ENCODE measurements at regions not wholly inside any gene's neighbourhood (a gene's known extent, or its start where the extent isn't known, plus 50 kb on each side); places are given as distances from the start of the nearest gene placed in this dataset.

DNA sequence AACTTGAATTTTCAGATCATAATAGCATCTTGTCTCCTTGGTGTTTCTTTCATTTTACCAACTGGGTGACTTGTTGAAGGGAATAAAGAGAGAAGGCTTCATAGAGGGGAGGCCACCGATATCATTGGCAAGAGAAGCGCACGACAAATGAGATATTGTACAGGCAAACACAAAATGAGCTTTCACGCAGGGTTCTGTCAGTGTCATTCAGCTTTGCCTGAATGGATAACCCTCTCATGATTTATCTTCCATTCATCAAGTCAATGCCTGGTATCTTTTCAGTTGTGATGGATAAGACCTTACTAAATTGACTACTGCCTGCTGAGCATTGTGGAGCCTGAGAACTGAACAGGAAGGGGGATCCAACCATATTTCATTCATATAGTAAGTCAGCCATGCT lies 188.6 kb upstream of the EPHA3 start:
- no peak for DNase-seq (ENCODE audit: low read depth)
- TF ChIP-seq, protein P1, sequence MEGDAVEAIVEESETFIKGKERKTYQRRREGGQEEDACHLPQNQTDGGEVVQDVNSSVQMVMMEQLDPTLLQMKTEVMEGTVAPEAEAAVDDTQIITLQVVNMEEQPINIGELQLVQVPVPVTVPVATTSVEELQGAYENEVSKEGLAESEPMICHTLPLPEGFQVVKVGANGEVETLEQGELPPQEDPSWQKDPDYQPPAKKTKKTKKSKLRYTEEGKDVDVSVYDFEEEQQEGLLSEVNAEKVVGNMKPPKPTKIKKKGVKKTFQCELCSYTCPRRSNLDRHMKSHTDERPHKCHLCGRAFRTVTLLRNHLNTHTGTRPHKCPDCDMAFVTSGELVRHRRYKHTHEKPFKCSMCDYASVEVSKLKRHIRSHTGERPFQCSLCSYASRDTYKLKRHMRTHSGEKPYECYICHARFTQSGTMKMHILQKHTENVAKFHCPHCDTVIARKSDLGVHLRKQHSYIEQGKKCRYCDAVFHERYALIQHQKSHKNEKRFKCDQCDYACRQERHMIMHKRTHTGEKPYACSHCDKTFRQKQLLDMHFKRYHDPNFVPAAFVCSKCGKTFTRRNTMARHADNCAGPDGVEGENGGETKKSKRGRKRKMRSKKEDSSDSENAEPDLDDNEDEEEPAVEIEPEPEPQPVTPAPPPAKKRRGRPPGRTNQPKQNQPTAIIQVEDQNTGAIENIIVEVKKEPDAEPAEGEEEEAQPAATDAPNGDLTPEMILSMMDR (IDR thresholded peaks at IDR 0.05; ENCODE audit: low read length, missing control alignments): no peak
- no peak overlapping the region for H3K4me3 ChIP-seq (replicated peaks; ENCODE audit: low read depth, low read length)

DNA sequence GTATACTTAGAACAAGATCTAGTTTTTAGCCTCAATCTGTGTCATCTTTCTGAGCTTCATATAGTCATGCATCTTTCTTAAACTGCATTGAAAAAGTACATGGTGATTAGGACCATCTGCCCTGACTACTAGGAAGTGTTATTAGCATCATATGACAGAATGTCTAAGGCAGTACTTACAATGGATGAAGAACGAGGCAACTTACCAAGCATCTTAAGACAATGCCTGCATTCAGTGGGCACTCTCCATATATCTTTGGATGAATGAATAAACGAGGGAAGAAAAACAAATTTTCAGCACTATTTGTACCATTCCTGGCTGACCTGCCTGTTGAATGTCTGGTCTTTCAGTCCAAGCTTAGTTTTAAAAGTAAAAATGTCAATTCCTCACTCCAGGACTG lies 185.4 kb upstream of the EPHA3 start:
- TF ChIP-seq, protein P1 (IDR thresholded peaks at IDR 0.05; ENCODE audit: low read length, missing control alignments): no peak
- no peak for DNase-seq (ENCODE audit: low read depth)
- H3K4me3 ChIP-seq (replicated peaks; ENCODE audit: low read depth, low read length): no peak overlapping the region

GRCh38 chr3:88926221-88926620 lies 181.2 kb upstream of the EPHA3 start:
- no peak overlapping the region for H3K4me3 ChIP-seq (replicated peaks; ENCODE audit: low read depth, low read length)
- TF ChIP-seq, protein P1 (IDR thresholded peaks at IDR 0.05; ENCODE audit: low read length, missing control alignments): no peak
- no peak for DNase-seq (ENCODE audit: low read depth)

GRCh38 chr3:88930611-88931010 lies 176.8 kb upstream of the EPHA3 start:
- H3K4me3 ChIP-seq (replicated peaks; ENCODE audit: low read depth, low read length): no peak overlapping the region
- TF ChIP-seq, protein P1 (IDR thresholded peaks at IDR 0.05; ENCODE audit: low read length, missing control alignments): no peak
- DNase-seq (ENCODE audit: low read depth): no peak

DNA sequence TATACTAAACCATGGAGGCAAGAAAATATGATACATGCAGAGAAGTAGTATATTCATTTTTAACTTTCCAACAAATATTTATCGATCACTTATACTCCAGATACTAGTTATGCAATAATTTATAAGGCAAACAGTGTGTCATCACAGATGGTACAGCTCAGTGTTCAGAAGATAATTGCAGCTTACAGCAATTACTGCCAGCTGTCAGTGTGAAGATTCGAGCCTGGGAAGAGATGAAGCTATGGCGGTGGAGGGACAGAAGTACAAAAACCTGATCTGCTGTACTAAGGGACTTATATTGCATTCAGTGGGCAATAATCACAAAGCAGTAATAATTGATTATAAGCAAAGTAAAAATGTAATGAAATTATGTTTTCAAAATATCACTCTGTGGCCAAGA lies 170.6 kb upstream of the EPHA3 start:
- H3K4me3 ChIP-seq (replicated peaks; ENCODE audit: low read depth, low read length): no peak overlapping the region
- TF ChIP-seq, protein P1 (IDR thresholded peaks at IDR 0.05; ENCODE audit: low read length, missing control alignments): no peak
- DNase-seq (ENCODE audit: low read depth): no peak

GRCh38 chr3:88940296-88940695 lies 167.1 kb upstream of the EPHA3 start:
- no peak overlapping the region for H3K4me3 ChIP-seq (replicated peaks; ENCODE audit: low read depth, low read length)
- no peak for DNase-seq (ENCODE audit: low read depth)
- TF ChIP-seq, protein P1 (IDR thresholded peaks at IDR 0.05; ENCODE audit: low read length, missing control alignments): no peak

- DNase-seq (ENCODE audit: low read depth): no peak
- TF ChIP-seq, protein P1 (IDR thresholded peaks at IDR 0.05; ENCODE audit: low read length, missing control alignments): no peak
- H3K4me3 ChIP-seq (replicated peaks; ENCODE audit: low read depth, low read length): no peak overlapping the region
Observed at GRCh38 chr3:88947013-88947412, 160.4 kb upstream of the EPHA3 start.

Data from fibroblast of pulmonary artery (primary cell).